Pons (tissue), 1 donor: ENCODE measurements at regions not wholly inside any gene's neighbourhood (a gene's known extent, or its start where the extent isn't known, plus 50 kb on each side); places are given as distances from the start of the nearest gene placed in this dataset.
"Not testable (repeated sequence)": the region's sequence is repeated elsewhere in the genome, so short reads cannot be mapped to it uniquely, and the experiment has no call there.

Experiments used
- DNase-seq: peaks from one replicate; pipeline ENCODE4 v3.0.0-alpha.2; 2016; ENCODE audit warnings: low spot score

DNA sequence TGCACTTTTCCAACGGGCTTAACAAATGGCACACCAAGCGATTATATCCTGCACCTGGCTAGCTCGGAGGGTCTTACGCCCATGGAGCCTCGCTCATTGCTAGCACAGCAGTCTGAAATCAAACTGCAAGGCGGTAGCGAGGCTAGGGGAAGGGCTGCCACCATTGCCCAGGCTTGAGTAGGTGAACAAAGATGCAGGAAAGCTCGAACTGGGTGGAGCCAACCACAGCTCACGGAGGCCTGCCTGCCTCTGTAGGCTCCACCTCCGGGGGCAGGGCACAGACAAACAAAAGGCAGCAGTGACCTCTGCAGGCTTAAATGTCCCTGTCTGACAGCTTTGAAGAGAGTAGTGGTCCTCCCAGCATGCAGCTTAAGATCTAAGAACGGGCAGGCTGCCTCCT lies 365.4 kb downstream of the MMUT start:
- DNase-seq: not testable (repeated sequence)

DNA sequence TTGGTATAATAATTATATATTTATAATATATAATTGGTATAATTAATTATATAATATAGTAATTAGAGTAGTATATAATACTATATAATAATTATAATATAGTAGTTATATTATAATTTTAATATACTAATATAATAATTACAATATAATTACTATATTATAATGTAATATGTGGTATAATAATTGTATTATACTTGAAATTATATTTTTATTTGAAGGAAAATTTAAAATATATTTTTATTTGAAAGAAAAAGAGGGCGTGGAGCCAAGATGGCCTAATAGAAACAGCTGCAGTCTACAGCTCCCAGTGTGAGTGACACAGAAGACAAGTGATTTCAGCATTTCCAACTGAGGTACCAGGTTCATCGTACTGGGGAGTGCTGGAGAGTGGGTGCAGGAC lies 365.9 kb downstream of the MMUT start:
- no peak for DNase-seq

- no peak for DNase-seq
Measured at GRCh38 chr6:49088631-49089030, 374.4 kb downstream of the MMUT start.

DNA sequence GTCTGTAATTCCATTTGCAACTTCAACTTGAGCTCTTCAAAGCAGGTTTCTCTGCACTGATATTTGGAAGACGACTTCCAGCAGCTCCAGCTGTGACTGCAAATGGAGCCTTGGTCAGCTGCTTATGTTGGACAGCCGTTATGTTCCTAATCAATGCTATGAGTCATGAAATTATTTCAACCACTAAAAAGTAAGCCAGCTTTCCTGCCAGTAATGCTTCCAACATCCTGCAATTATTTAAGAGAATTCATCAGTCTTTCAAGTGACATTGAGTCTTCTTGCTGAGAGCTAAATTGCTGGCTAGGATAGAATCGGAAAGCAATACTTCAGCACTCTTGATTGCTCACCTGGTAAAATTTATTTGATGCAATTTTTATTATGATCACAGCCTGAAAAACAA lies 375.7 kb downstream of the MMUT start:
- no peak for DNase-seq

- no peak for DNase-seq
Measured at GRCh38 chr6:49082611-49083010, 380.4 kb downstream of the MMUT start.

- no peak for DNase-seq
Measured at GRCh38 chr6:49072885-49073620, 390.0 kb downstream of the MMUT start.

GRCh38 chr6:49072146-49072545 lies 390.9 kb downstream of the MMUT start:
- DNase-seq: no peak

- DNase-seq: no peak
Measured at GRCh38 chr6:49070411-49070810, 392.6 kb downstream of the MMUT start.

GRCh38 chr6:49054311-49054710 lies 408.7 kb downstream of the MMUT start:
- no peak for DNase-seq

DNA sequence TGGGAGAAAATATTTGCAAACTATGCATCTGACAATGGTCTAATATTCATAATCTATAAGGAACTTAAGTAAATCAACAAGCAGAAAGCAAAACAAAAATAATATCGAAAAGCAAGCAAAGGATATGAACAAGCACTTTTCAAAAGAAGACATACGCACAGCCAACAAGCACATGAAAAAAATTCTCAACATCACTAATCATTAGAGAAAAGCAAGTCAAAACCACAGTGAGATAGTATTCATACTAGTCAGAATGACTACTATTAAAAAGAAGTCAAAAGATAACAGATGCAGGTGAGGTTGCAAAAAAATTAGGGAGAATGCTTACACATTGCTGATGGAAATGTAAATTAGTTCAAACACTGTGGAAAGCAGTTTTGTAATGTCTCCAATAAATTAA lies 410.2 kb downstream of the MMUT start:
- DNase-seq: no peak

GRCh38 chr6:49051281-49051680 lies 411.8 kb downstream of the MMUT start:
- DNase-seq: no peak

- DNase-seq: no peak
Measured at GRCh38 chr6:49050584-49050983, 412.5 kb downstream of the MMUT start.

DNA sequence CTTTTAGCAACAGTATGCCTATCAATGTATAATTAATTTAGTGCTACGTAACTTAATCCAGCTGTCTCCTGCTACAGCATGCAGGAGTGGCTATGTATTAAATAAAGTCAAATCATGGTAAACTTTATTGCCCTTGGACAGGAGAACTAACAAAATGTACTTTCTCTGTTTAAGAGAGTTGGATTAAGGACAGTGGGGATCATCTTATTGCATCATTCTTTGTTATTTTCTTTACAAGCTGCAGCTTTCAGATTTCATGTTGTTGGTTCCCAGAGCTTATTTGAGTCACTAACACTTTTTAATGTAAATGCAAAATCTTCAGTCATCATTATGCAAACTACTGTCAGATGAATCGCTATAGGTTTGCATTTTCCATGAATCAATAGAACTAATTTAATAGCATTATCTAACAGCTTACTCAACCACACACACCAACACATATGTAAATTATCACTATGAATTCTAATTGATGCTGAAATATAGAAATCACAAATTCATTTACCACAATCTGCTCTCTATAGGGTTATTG lies 424.7 kb downstream of the MMUT start:
- DNase-seq: no peak

DNA sequence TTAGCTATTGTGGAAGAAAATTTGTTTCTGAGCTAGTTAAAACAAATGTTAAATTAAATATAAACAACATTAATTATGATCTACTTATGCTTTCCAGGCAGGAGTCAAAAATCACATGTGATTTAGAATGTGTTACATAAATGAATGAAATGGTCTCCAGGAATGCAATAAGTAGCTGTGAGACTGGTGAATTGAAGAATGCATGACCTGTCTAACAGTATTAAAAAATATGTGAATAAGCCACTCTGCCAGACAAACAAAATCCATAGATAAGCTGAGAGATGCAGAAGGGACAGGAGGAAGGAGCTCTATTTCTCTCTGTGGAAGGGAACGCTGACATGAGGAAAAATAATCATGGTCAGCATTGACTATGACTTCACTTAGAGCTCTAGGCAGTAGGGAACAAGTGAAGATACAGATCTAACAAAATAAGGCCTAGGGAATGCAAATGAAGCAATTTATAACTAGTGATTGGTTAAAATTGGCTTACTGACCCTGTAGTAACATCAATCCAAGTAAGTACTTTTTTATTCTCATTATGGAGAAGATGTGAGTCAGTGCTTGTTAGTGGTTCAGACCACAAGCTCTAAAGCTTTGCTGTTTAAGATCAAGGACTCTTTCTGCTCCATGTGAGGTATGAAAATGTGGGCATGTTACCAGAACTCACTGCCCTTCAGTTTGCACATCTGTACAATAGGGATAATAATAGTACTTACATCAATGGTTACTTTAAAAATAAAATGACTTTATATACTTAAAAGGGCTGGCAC lies 432.6 kb downstream of the MMUT start:
- no peak for DNase-seq

DNA sequence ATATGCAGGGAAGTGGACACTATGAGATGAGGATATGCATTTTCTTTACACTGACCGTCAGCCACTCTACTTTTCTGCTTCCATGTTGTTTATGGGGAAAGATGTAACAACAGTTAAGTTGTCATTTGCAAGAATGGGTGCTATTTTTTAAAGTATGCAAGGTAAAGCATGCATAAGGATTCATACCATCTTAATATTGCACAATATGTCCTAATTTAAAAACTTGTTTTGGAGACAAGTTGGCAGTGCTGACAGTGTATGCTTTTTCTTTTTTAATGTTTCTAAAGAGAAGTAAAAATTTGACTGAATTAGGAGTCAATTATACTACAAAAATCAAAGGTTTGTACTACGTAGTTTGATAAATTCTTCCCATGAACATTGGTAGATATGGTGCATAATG lies 435.4 kb downstream of the MMUT start:
- DNase-seq: no peak

DNA sequence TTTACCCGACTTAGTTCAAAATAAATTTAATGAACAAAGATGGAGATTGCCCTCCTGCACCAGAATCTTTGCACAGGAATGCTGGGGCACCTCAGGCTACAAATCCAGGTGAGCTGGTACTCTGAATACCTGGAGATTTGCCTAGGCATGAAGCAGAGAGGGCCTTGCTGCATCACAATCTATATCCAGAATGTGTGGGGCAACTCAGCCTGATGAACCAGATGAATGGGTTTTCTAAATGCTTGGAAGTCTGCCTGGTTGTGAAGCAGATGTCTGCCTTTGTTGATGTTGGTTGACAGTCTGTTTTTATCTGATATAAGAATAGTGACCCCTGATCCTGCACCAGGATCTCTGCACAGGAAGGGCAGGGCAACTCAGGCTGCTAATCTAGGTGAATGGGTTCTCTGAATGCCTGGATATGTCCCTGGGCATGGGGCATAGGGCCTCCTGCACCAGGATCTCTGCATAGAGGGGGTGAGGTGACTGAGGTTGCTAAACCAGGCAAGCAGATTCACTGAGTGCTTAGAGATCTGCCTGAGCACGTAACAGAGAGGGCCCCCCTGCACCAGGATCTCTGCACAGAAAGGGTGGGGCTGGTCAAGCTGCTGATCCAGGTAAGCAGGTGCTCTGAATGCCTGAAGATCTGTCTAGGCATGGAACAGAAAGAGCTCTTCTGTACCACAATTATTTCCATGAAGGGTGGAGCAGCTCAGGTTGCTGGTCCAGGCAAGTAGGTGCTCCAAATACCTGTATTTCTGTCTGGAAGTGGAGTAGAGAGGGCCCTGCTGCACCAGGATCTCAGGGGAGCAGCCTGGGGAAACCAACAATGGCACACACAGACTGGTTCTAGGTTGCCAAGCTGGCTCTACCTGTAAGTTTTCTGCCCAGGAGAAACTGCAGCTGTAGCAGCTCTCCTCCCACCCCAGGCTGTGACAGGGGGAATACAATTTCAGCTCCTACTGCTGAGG lies 437.5 kb downstream of the MMUT start:
- no peak for DNase-seq

DNA sequence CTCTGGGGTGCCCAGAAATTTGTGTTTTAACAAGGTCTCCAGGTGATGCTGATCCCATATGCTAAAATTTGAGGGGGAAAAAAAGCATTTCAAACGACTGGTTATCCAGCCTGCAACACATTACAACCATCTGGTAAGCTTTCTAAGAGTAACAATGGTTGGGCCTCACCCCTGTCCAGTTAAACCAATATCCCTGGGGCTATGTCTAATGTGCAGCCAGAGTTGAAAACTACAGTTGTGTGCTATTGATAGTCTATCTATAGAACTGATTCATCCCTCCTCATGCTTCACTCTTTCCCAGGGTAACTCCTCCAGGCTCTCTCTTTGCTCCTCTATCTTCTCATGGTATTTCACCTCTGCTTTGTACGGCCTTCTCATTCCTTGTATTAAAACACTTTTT lies 458.3 kb downstream of the MMUT start:
- DNase-seq: no peak

DNA sequence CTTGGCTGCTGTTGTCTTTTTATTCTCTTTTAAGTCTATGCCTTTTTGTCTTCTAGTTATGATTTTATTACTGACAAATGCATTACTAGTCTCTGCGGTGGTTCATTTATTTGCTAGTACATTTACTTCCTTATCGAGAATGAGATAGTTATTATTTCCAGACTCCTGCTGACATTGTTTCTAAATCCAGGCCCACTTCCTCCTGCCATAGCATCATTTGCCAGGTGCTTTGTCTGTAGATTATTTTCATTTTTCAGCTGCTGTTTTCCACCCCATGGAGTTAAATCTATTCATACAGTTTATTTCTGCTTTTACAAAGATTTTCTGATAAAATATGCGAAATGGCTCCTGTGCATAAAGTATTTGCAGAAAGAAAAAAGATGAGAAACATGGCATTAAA lies 459.7 kb downstream of the MMUT start:
- DNase-seq: no peak

DNA sequence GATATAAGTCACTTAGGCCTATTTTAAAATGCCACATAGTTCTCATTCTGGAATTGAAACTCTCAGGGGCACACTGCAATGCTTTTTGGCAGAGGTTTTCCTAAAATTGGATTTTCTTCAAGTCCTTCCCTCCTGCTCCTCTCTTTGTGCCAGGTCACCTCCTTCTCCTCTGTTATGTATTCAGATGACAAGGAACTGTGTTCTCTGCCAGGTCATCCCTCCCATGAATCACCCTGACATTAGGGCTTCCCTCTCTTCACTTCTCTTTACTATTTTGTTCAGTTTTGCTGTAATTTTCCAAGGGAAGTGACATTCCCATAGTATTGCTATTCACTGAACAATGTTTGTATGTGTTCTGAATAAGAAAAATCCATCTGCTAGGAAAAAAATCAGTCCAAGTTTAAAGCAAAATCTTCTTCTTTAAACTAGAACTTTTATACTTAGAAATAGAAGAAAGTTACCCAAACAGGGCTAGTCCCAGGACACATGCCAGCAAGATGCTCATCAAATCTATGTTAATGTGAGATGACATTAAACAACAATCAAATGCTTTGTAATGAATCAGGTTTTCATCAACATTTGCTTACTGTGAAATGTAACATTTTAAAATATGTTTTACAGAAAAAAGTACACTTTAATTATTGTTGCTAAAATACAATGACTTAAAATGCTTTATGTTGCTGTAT lies 461.1 kb downstream of the MMUT start:
- peak; percentile 71 for DNase-seq

GRCh38 chr6:48998574-48998973 lies 464.5 kb downstream of the MMUT start:
- no peak for DNase-seq

GRCh38 chr6:48996461-48997119 lies 466.5 kb downstream of the MMUT start:
- no peak for DNase-seq
